Erythroblast (primary cell): ENCODE measurements at regions not wholly inside any gene's neighbourhood (a gene's known extent, or its start where the extent isn't known, plus 50 kb on each side); places are given as distances from the start of the nearest gene placed in this dataset.

Experiments used
- GATA1 ChIP-seq: IDR thresholded peaks from 2 replicates; pipeline ENCODE4 v1.6.1; 2011; ENCODE audit warnings: low read depth, mild to moderate bottlenecking, control low read depth, low read length, moderate library complexity
- POLR2A ChIP-seq: IDR thresholded peaks from 2 replicates; pipeline ENCODE4 v1.6.1; 2011; ENCODE audit warnings: mild to moderate bottlenecking, low read length

DNA sequence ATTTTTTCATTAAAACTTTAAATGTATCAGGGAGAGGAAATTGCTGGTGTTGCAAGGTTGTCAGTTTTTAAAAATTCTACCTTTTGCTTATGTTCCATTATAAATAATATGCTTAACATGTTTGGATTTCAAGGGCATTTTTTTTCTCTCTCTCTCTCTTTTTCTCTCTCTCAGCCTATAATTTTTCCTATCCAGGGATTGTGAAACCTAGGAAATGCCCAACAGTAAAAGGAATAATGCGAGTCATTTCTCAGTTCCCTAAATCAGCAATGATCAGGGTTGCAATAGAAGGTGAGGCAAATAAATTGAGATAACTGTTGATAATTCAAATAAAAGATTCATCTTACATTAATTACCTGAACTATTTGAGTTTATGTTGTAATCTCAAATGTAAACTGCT, 53.2 kb upstream of the IFNGR1 start:
- TF ChIP-seq POLR2A, result no peak
- no peak for TF ChIP-seq GATA1
